ENCODE measurements at regions not wholly inside any gene's neighbourhood (a gene's known extent, or its start where the extent isn't known, plus 50 kb on each side); places are given as distances from the start of the nearest gene placed in this dataset.

DNA sequence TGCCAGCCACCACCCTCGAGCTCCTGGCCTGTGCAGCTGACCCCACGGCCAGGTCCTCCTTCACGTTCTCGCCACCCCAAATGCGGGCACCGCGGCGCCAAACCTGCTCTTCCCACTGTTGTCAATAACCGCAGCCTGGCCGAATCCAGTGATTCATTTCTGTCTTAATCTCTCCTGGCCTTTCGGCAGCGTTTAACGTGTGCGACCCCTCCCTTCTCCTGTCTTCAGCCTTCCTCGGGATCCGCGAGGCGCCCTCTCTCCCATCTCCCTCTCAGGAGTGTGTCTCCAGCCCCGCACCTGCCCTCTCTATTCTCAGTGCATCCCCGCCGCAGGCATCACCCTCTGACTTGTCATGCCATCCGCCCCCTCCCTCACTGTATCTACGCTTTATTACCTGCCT lies 91.4 kb downstream of the THBS2 start:
- no peaks in the 10 kb centered on the region for H3K36me3 ChIP-seq
- DNase-seq (ENCODE audit: low spot score in 2 of 2): no peak
- H3K27me3 ChIP-seq: no peaks in the 10 kb centered on the region
- H3K9me3 ChIP-seq: no peaks in the 10 kb centered on the region
- 86 to 88% methylated on average over 23 of the region's 23 CpGs for WGBS, 2 donors
- H3K4me3 ChIP-seq: peak overlapping the region in 1 of 4 donors; percentile 18
- peaks cover 0 to 41% (median 9%) of the 10 kb centered on the region in 4 donors for H3K4me1 ChIP-seq
- H3K27ac ChIP-seq: peak overlapping the region; percentile 13 to 83 (median 52)
- TF ChIP-seq POLR2A (IDR thresholded peaks at IDR 0.05) (no peak), EP300 (IDR thresholded peaks at IDR 0.05) (no peak)
- TF ChIP-seq, protein P1, sequence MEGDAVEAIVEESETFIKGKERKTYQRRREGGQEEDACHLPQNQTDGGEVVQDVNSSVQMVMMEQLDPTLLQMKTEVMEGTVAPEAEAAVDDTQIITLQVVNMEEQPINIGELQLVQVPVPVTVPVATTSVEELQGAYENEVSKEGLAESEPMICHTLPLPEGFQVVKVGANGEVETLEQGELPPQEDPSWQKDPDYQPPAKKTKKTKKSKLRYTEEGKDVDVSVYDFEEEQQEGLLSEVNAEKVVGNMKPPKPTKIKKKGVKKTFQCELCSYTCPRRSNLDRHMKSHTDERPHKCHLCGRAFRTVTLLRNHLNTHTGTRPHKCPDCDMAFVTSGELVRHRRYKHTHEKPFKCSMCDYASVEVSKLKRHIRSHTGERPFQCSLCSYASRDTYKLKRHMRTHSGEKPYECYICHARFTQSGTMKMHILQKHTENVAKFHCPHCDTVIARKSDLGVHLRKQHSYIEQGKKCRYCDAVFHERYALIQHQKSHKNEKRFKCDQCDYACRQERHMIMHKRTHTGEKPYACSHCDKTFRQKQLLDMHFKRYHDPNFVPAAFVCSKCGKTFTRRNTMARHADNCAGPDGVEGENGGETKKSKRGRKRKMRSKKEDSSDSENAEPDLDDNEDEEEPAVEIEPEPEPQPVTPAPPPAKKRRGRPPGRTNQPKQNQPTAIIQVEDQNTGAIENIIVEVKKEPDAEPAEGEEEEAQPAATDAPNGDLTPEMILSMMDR (IDR thresholded peaks at IDR 0.05): no peak

DNA sequence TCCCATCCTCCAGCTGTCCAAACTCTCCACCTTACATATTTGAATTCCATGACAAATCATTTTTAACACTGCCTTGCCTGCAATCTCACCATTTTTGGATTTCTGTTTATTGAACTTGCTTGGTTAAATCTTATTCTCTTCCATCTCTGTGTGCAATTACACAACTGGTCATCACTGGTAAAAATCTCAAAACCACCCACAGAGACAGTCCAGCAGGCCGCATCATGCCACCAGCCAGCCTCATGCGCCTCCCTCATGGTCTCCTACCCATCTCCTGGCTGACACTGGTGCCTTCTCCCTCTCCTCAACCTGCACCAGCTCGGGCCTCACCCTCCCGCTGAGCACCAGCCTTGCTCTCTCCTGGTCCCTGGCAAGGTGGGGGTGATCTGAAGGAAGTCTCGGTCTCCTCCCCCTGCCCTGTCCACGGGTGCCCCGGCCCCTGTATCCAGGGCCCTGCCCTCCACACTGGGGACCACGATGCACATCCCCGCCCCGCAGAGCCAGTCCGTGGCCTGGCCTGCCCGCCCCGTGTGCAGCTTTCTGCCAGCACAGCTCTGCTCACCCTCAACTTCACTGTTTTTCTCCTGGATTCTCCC lies 92.0 kb downstream of the THBS2 start:
- peak overlapping the region in 1 of 4 donors; percentile 18 for H3K4me3 ChIP-seq
- H3K27ac ChIP-seq: peak overlapping the region in 3 of 4 donors; percentile 22 to 83 (median 81)
- no peak for DNase-seq (ENCODE audit: low spot score in 2 of 2)
- no peaks in the 10 kb centered on the region for H3K27me3 ChIP-seq
- no peaks in the 10 kb centered on the region for H3K36me3 ChIP-seq
- H3K4me1 ChIP-seq: peaks cover 0 to 45% (median 10%) of the 10 kb centered on the region in 4 donors
- no peaks in the 10 kb centered on the region for H3K9me3 ChIP-seq
- WGBS, 2 donors: 84 to 86% methylated on average over 13 of the region's 13 CpGs
- TF ChIP-seq POLR2A (IDR thresholded peaks at IDR 0.05): no peak
- no peak for TF ChIP-seq EP300 (IDR thresholded peaks at IDR 0.05)
- TF ChIP-seq, protein P1 (IDR thresholded peaks at IDR 0.05): no peak

DNA sequence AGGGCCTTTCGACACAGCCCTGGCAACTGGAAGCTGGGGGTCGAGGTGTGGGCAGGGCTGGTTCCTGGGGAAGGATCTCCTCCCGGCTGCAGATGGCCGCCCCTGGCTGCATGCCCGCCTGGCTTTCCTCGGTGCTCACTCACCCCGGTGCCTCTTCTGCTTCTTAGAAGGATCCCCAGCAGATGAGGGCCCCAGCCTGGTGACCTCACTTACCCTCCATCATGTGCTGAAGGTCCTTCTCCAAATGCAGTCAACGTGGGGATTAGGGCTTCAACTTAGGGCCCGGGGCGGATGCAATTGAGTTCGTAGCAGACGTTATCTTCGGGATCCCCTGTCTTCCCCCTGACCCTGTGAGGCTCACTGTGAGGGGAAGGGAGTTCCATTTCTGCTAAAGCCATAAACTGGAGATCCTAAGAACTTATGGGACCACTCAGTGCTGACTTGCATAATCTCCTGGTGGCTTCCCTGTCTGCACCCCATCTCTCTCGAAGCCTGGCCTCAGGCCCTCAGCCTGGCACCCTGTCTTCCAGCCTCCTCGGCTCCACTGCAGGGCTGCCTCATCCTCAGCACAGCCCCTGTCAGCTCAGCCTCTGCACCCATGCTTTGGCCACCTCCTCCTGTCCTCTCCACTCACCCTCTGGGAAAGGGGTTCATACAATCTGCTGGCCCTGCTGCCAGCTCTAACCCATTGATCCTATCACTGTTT lies 92.6 kb downstream of the THBS2 start:
- 84 to 88% methylated on average over 15 of the region's 15 CpGs for WGBS, 2 donors
- no peak for DNase-seq (ENCODE audit: low spot score in 2 of 2)
- H3K4me3 ChIP-seq: no peak overlapping the region
- H3K36me3 ChIP-seq: no peaks in the 10 kb centered on the region
- no peaks in the 10 kb centered on the region for H3K9me3 ChIP-seq
- TF ChIP-seq, protein P1 (IDR thresholded peaks at IDR 0.05): no peak
- TF ChIP-seq EP300 (IDR thresholded peaks at IDR 0.05) (no peak), POLR2A (IDR thresholded peaks at IDR 0.05) (no peak)
- H3K27me3 ChIP-seq: no peaks in the 10 kb centered on the region
- H3K27ac ChIP-seq: peak overlapping the region in 1 of 4 donors; percentile 83
- H3K4me1 ChIP-seq: peaks cover 0 to 45% (median 10%) of the 10 kb centered on the region in 4 donors

DNA sequence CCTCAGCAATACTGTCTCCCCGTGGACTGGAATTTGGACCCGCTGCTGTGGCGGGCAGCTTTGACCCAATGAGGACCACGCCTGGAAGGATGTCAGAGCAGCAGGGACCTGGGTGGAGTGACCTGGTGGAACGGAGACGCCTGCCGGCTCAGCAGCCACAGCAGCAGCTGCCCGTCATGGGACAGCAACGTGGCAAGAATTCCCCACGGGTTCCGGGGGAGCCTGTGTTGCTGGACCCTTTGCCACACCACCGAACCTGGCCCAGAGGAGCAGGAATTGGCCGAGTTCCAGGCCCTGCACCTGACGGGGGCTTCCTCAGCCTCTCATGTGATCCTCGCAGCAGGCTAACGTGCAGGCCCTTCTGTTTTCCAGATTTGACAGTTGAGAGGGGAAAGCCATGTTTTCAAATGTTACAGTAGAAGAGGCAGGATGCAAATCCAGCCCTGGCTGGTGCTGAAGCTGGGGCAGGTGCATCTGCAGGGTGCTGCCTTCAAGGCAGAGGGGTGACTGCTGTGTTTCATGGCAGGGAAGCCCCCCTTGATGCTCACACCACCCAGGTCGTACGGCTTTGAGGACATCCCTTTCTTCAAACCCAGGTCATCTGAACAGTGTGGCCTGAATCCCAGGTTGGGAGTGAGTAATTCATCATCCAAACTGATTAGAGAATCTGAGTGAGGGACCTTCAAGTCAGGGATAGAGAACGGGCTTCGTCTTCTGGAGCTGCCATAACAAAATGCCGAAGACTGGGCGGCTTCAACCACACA lies 93.4 kb downstream of the THBS2 start:
- TF ChIP-seq, protein P1 (IDR thresholded peaks at IDR 0.05): no peak
- TF ChIP-seq POLR2A (IDR thresholded peaks at IDR 0.05) (no peak), EP300 (IDR thresholded peaks at IDR 0.05) (no peak)
- Histone ChIP-seq H3K27ac (peak overlapping the region in 1 of 4 donors; percentile 83), H3K27me3 (no peaks in the 10 kb centered on the region), H3K36me3 (no peaks in the 10 kb centered on the region), H3K4me1 (peaks cover 0 to 45% (median 10%) of the 10 kb centered on the region in 4 donors), H3K4me3 (no peak overlapping the region), H3K9me3 (no peaks in the 10 kb centered on the region)
- no peak for DNase-seq (ENCODE audit: low spot score in 2 of 2)
- 93% methylated on average over 18 to 22 of the region's 22 CpGs for WGBS, 2 donors

Measured in tibial nerve (tissue), 4 donors.